ENCODE measurements at regions not wholly inside any gene's neighbourhood (a gene's known extent, or its start where the extent isn't known, plus 50 kb on each side); places are given as distances from the start of the nearest gene placed in this dataset.

- intact Hi-C loops (cut with micrococcal nuclease), result no loop called here
These were observed 128.9 kb downstream of the KLF13 start for GRCh38 chr15:31455499-31455898.

- intact Hi-C loops (cut with micrococcal nuclease), result no loop called here
These were observed 129.9 kb downstream of the KLF13 start for GRCh38 chr15:31456354-31457060.

- intact Hi-C loops (cut with micrococcal nuclease), result no loop called here
These were observed 130.5 kb downstream of the KLF13 start for GRCh38 chr15:31457161-31457560.

- intact Hi-C loops (cut with micrococcal nuclease), result no loop called here
These were observed 131.2 kb downstream of the KLF13 start for GRCh38 chr15:31457631-31458526.

GRCh38 chr15:31458596-31459399 is 132.2 kb downstream of the KLF13 start:
- intact Hi-C loops (cut with micrococcal nuclease), result no loop called here

GRCh38 chr15:31459400-31459748 is 132.7 kb downstream of the KLF13 start:
- intact Hi-C loops (cut with micrococcal nuclease), result no loop called here

GRCh38 chr15:31461375-31461774 is 134.7 kb downstream of the KLF13 start:
- intact Hi-C loops (cut with micrococcal nuclease), result no loop called here

- intact Hi-C loops (cut with micrococcal nuclease), result no loop called here
These were observed 135.4 kb downstream of the KLF13 start for GRCh38 chr15:31461911-31462480.

GRCh38 chr15:31463521-31464102 is 137.0 kb downstream of the KLF13 start:
- intact Hi-C loops (cut with micrococcal nuclease), result no loop called here

GRCh38 chr15:31464216-31465082 is 137.8 kb downstream of the KLF13 start:
- intact Hi-C loops (cut with micrococcal nuclease), result no loop called here

- intact Hi-C loops (cut with micrococcal nuclease), result no loop called here
These were observed 138.7 kb downstream of the KLF13 start for GRCh38 chr15:31465083-31465955.

- intact Hi-C loops (cut with micrococcal nuclease), result no loop called here
These were observed 140.7 kb downstream of the KLF13 start for GRCh38 chr15:31467361-31467760.

GRCh38 chr15:31468911-31469785 is 142.5 kb downstream of the KLF13 start:
- intact Hi-C loops (cut with micrococcal nuclease), result no loop called here

GRCh38 chr15:31469786-31470525 is 143.3 kb downstream of the KLF13 start:
- intact Hi-C loops (cut with micrococcal nuclease), result loop anchor here (5.0 kb wide), 1 partner anchor 103 kb away; no protein-coding TSS in a partner anchor

GRCh38 chr15:31470756-31471155 is 144.1 kb downstream of the KLF13 start:
- intact Hi-C loops (cut with micrococcal nuclease), result loop anchor here (5.0 kb wide), 1 partner anchor 103 kb away; no protein-coding TSS in a partner anchor

- intact Hi-C loops (cut with micrococcal nuclease), result loop anchor here (5.0 kb wide), 1 partner anchor 105 kb away; no protein-coding TSS in a partner anchor
These were observed 145.2 kb downstream of the KLF13 start for GRCh38 chr15:31471731-31472430.

All from T-helper 2 cell treated with Interferon-gamma antibody and Interleukin-4, amounts not matched to agents 100 ng/mL and 5 ng/mL, for 36 hours (primary cell).